ENCODE measurements at regions not wholly inside any gene's neighbourhood (a gene's known extent, or its start where the extent isn't known, plus 50 kb on each side); places are given as distances from the start of the nearest gene placed in this dataset.

DNA sequence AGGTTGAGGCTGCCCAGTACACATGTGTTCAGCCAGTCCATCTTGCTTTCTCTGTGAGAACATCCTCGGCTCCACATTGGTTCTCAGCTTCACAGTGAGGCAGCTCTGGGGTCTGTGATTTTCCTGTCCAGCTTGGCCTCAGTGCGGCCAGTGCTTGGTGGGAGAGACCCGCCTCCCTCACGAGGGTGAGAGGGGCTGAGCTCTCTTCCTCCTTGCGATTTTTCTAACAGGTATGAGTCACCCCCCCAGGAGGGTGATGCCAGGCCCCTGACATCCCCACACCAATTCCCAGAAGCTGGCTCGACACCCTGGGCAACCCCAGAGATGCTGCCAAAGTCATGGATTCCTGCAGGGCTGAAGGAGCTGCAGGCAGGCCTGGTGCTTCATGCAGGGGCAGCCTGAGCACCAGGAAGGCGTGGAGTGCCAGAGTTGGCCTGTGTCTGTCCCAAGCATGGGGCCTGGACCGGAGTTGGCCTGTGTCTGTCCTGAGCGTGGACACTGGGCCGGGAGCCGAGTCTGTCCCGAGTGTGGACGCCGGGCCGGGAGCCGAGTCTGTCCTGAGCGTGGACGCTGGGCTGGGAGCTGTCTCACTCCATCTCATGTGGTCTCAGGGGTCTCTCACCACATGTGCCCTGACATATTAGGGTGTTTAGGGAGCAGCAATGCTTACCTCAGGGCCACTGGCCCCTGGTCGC, 408.6 kb upstream of the IRX4 start:
- no peak overlapping the region for H3K4me3 ChIP-seq (ENCODE audit: insufficient read depth, low read length, poor library complexity, severe bottlenecking)
- TF ChIP-seq, protein P1, sequence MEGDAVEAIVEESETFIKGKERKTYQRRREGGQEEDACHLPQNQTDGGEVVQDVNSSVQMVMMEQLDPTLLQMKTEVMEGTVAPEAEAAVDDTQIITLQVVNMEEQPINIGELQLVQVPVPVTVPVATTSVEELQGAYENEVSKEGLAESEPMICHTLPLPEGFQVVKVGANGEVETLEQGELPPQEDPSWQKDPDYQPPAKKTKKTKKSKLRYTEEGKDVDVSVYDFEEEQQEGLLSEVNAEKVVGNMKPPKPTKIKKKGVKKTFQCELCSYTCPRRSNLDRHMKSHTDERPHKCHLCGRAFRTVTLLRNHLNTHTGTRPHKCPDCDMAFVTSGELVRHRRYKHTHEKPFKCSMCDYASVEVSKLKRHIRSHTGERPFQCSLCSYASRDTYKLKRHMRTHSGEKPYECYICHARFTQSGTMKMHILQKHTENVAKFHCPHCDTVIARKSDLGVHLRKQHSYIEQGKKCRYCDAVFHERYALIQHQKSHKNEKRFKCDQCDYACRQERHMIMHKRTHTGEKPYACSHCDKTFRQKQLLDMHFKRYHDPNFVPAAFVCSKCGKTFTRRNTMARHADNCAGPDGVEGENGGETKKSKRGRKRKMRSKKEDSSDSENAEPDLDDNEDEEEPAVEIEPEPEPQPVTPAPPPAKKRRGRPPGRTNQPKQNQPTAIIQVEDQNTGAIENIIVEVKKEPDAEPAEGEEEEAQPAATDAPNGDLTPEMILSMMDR (IDR thresholded peaks at IDR 0.05; ENCODE audit: insufficient read depth, low read length, poor library complexity, severe bottlenecking): no peak
- no peak for TF ChIP-seq EZH2phosphoT487 (conservative IDR thresholded peaks at IDR 0.05; ENCODE audit: low read length)

DNA sequence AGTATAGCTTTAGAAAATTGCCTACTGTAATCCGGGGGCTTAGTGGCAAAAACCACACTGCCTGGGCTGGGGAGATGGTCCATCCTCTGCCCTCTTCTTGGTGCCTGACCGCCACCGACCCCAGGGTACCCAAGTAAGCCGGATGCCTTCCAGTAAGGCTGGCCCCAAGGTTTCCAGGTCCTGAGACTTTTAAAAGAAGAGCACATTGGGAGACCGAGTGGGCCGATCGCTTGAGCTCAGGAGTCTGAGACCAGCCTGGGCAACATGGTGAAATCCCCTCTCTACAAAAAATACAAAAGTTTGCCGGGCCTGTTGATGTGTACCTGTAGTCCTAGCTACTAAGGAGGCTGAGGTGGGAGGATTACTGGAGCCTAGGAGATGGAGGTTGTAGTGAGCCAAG, 406.7 kb upstream of the IRX4 start:
- no peaks in the 10 kb centered on the region for H3K79me2 ChIP-seq (ENCODE audit: insufficient read depth, low read length)
- H3K27me3 ChIP-seq (ENCODE audit: low read length): no peaks in the 10 kb centered on the region

More for the DNA sequence above, 408.6 kb upstream of the IRX4 start:
- Histone ChIP-seq H3K9me2 (replicated peaks; ENCODE audit: insufficient read depth, low read length) (no peaks in the 10 kb centered on the region), H3K4me2 (ENCODE audit: low read depth, low read length, poor library complexity, severe bottlenecking) (no peak overlapping the region), H3K36me3 (ENCODE audit: low read length) (no peaks in the 10 kb centered on the region), H3K27ac (ENCODE audit: low read depth, low read length) (no peak overlapping the region), H3K9ac (ENCODE audit: low read length) (no peak overlapping the region), H3F3A (ENCODE audit: insufficient read depth) (no peaks in the 10 kb centered on the region), H2AFZ (ENCODE audit: low read depth, low read length, severe bottlenecking) (no peak overlapping the region), H4K20me1 (ENCODE audit: low read depth, low read length) (no peaks in the 10 kb centered on the region), H3K27me3 (ENCODE audit: low read length) (no peaks in the 10 kb centered on the region), H3K9me3 (ENCODE audit: insufficient read depth, low read length) (no peaks in the 10 kb centered on the region), H3K79me2 (ENCODE audit: insufficient read depth, low read length) (no peaks in the 10 kb centered on the region)

DNA sequence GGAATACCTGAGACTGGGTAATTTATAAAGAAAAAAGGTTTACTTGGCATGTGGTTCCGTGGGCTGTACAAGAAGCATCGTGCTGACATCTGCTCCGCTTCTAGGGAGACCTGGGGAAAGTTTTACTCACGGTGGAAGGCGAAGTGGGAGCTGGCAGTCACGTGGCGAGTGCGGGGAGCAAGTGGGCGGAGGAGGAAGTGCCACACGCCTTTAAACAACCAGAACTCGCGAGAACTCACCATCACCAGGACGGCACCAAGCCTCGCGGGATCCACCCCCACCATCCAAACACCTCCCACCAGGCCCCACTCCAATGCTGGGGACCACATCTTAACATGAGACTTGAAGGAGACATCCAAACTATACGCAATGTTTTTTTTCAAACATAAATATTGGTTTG, 406.2 kb upstream of the IRX4 start:
- H3K9me3 ChIP-seq (ENCODE audit: insufficient read depth, low read length): no peaks in the 10 kb centered on the region
- TF ChIP-seq, protein P1 (IDR thresholded peaks at IDR 0.05; ENCODE audit: insufficient read depth, low read length, poor library complexity, severe bottlenecking): no peak
- TF ChIP-seq EZH2phosphoT487 (conservative IDR thresholded peaks at IDR 0.05; ENCODE audit: low read length): no peak
- no peaks in the 10 kb centered on the region for H3K27me3 ChIP-seq (ENCODE audit: low read length)
- H3K27ac ChIP-seq (ENCODE audit: low read depth, low read length): no peak overlapping the region
- no peaks in the 10 kb centered on the region for H3K36me3 ChIP-seq (ENCODE audit: low read length)
- H3K9me2 ChIP-seq (replicated peaks; ENCODE audit: insufficient read depth, low read length): no peaks in the 10 kb centered on the region
- H3K4me2 ChIP-seq (ENCODE audit: low read depth, low read length, poor library complexity, severe bottlenecking): no peak overlapping the region
- H3F3A ChIP-seq (ENCODE audit: insufficient read depth): no peaks in the 10 kb centered on the region
- H3K4me3 ChIP-seq (ENCODE audit: insufficient read depth, low read length, poor library complexity, severe bottlenecking): no peak overlapping the region
- no peaks in the 10 kb centered on the region for H3K79me2 ChIP-seq (ENCODE audit: insufficient read depth, low read length)
- H2AFZ ChIP-seq (ENCODE audit: low read depth, low read length, severe bottlenecking): no peak overlapping the region
- no peak overlapping the region for H3K9ac ChIP-seq (ENCODE audit: low read length)
- no peaks in the 10 kb centered on the region for H4K20me1 ChIP-seq (ENCODE audit: low read depth, low read length)

More for the DNA sequence above, 406.7 kb upstream of the IRX4 start:
- H4K20me1 ChIP-seq (ENCODE audit: low read depth, low read length): no peaks in the 10 kb centered on the region
- H3K9ac ChIP-seq (ENCODE audit: low read length): no peak overlapping the region
- no peaks in the 10 kb centered on the region for H3F3A ChIP-seq (ENCODE audit: insufficient read depth)
- H3K9me2 ChIP-seq (replicated peaks; ENCODE audit: insufficient read depth, low read length): no peaks in the 10 kb centered on the region
- H3K9me3 ChIP-seq (ENCODE audit: insufficient read depth, low read length): no peaks in the 10 kb centered on the region
- H3K36me3 ChIP-seq (ENCODE audit: low read length): no peaks in the 10 kb centered on the region
- TF ChIP-seq EZH2phosphoT487 (conservative IDR thresholded peaks at IDR 0.05; ENCODE audit: low read length): no peak
- H2AFZ ChIP-seq (ENCODE audit: low read depth, low read length, severe bottlenecking): no peak overlapping the region
- no peak overlapping the region for H3K27ac ChIP-seq (ENCODE audit: low read depth, low read length)
- H3K4me2 ChIP-seq (ENCODE audit: low read depth, low read length, poor library complexity, severe bottlenecking): no peak overlapping the region
- no peak overlapping the region for H3K4me3 ChIP-seq (ENCODE audit: insufficient read depth, low read length, poor library complexity, severe bottlenecking)

DNA sequence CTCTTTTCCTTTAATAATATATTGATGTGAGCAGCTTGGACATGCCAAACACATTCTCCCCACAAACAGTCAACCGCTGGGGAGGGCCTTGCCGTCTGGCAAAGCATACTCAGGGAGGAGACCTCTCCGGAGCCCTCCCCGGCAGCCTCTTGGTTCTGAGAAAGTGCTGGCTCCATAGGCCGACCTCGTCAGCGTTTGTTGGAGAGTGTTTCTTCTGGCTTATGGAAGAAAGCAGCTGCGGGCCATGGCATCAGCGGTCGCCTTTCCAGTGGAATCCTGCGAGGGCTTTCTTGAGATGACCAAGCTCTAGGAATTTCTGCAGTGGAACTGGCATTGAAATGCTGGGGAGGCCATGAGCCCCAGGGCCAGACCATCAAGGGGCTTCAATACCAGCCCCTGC, 405.7 kb upstream of the IRX4 start:
- Histone ChIP-seq H2AFZ (ENCODE audit: low read depth, low read length, severe bottlenecking) (no peak overlapping the region), H3K9ac (ENCODE audit: low read length) (no peak overlapping the region), H3K4me2 (ENCODE audit: low read depth, low read length, poor library complexity, severe bottlenecking) (no peak overlapping the region), H3K4me3 (ENCODE audit: insufficient read depth, low read length, poor library complexity, severe bottlenecking) (no peak overlapping the region), H3F3A (ENCODE audit: insufficient read depth) (no peaks in the 10 kb centered on the region), H4K20me1 (ENCODE audit: low read depth, low read length) (no peaks in the 10 kb centered on the region), H3K9me3 (ENCODE audit: insufficient read depth, low read length) (no peaks in the 10 kb centered on the region), H3K27me3 (ENCODE audit: low read length) (no peaks in the 10 kb centered on the region), H3K27ac (ENCODE audit: low read depth, low read length) (no peak overlapping the region), H3K79me2 (ENCODE audit: insufficient read depth, low read length) (no peaks in the 10 kb centered on the region), H3K36me3 (ENCODE audit: low read length) (no peaks in the 10 kb centered on the region), H3K9me2 (replicated peaks; ENCODE audit: insufficient read depth, low read length) (no peaks in the 10 kb centered on the region)
- TF ChIP-seq, protein P1 (IDR thresholded peaks at IDR 0.05; ENCODE audit: insufficient read depth, low read length, poor library complexity, severe bottlenecking): no peak
- no peak for TF ChIP-seq EZH2phosphoT487 (conservative IDR thresholded peaks at IDR 0.05; ENCODE audit: low read length)
